ENCODE measurements at regions not wholly inside any gene's neighbourhood (a gene's known extent, or its start where the extent isn't known, plus 50 kb on each side); places are given as distances from the start of the nearest gene placed in this dataset.
A peak's percentile ranks its signal among the peaks of the same experiment; 100 is the strongest.

GRCh38 chr15:38002883-38003477 lies 68.5 kb downstream of the TMCO5A start:
- peak; percentile 74 for DNase-seq (ENCODE audit: low read depth)
- Histone ChIP-seq H3K4me3 (ENCODE audit: low read depth, low read length) (no peak overlapping the region), H3K36me3 (ENCODE audit: control insufficient read depth, insufficient read depth, low read length) (no peaks in the 10 kb centered on the region), H3K27me3 (ENCODE audit: control insufficient read depth, insufficient read depth, low read length) (no peaks in the 10 kb centered on the region)
- no peak for FAIRE-seq
- TF ChIP-seq CTCF (IDR thresholded peaks at IDR 0.05; ENCODE audit: insufficient read depth, low read length, severe bottlenecking): peak; percentile 86

GRCh38 chr15:38004218-38004861 lies 69.9 kb downstream of the TMCO5A start:
- TF ChIP-seq CTCF (IDR thresholded peaks at IDR 0.05; ENCODE audit: insufficient read depth, low read length, severe bottlenecking): no peak
- no peaks in the 10 kb centered on the region for H3K36me3 ChIP-seq (ENCODE audit: control insufficient read depth, insufficient read depth, low read length)
- DNase-seq (ENCODE audit: low read depth) (no peak), FAIRE-seq (no peak)
- H3K4me3 ChIP-seq (ENCODE audit: low read depth, low read length): no peak overlapping the region
- no peaks in the 10 kb centered on the region for H3K27me3 ChIP-seq (ENCODE audit: control insufficient read depth, insufficient read depth, low read length)

GRCh38 chr15:38005953-38006808 lies 71.7 kb downstream of the TMCO5A start:
- H3K36me3 ChIP-seq (ENCODE audit: control insufficient read depth, insufficient read depth, low read length): no peaks in the 10 kb centered on the region

GRCh38 chr15:38010395-38010794 lies 76.0 kb downstream of the TMCO5A start:
- no peak for TF ChIP-seq CTCF (IDR thresholded peaks at IDR 0.05; ENCODE audit: insufficient read depth, low read length, severe bottlenecking)
- no peaks in the 10 kb centered on the region for H3K27me3 ChIP-seq (ENCODE audit: control insufficient read depth, insufficient read depth, low read length)
- no peaks in the 10 kb centered on the region for H3K36me3 ChIP-seq (ENCODE audit: control insufficient read depth, insufficient read depth, low read length)
- FAIRE-seq (no peak), DNase-seq (ENCODE audit: low read depth) (no peak)
- H3K4me3 ChIP-seq (ENCODE audit: low read depth, low read length): no peak overlapping the region

More at GRCh38 chr15:38005953-38006808, 71.7 kb downstream of the TMCO5A start:
- FAIRE-seq (no peak), DNase-seq (ENCODE audit: low read depth) (peak; percentile 14)
- Histone ChIP-seq H3K4me3 (ENCODE audit: low read depth, low read length) (no peak overlapping the region), H3K27me3 (ENCODE audit: control insufficient read depth, insufficient read depth, low read length) (no peaks in the 10 kb centered on the region)
- TF ChIP-seq CTCF (IDR thresholded peaks at IDR 0.05; ENCODE audit: insufficient read depth, low read length, severe bottlenecking): no peak

GRCh38 chr15:38012894-38013293 lies 78.5 kb downstream of the TMCO5A start:
- Histone ChIP-seq H3K36me3 (ENCODE audit: control insufficient read depth, insufficient read depth, low read length) (no peaks in the 10 kb centered on the region), H3K27me3 (ENCODE audit: control insufficient read depth, insufficient read depth, low read length) (no peaks in the 10 kb centered on the region), H3K4me3 (ENCODE audit: low read depth, low read length) (no peak overlapping the region)
- FAIRE-seq (no peak), DNase-seq (ENCODE audit: low read depth) (no peak)
- no peak for TF ChIP-seq CTCF (IDR thresholded peaks at IDR 0.05; ENCODE audit: insufficient read depth, low read length, severe bottlenecking)
